Endothelial cell of umbilical vein (primary cell): ENCODE measurements at regions not wholly inside any gene's neighbourhood (a gene's known extent, or its start where the extent isn't known, plus 50 kb on each side); places are given as distances from the start of the nearest gene placed in this dataset.

ENCODE experiments used
- BruUV-seq: library from RNA; stranded (reverse); fragments of 400-500 nt; replicated peaks from 2 replicates; lab custom pipeline; 2021; lab: Mats Ljungman, UMichigan
- CTCF ChIA-PET: fragments of 300-600, 350-600 bp; sonication (Branson Sonifier 250); formaldehyde crosslinking; loops from one replicate; lab custom pipeline; 2021; ENCODE audit warnings: antibody characterized with exemption, inconsistent platforms; lab: Charles Lee
- POLR2A ChIA-PET: fragments of 300-600, 350-600 bp; sonication (Branson Sonifier 250); formaldehyde crosslinking; loops from one replicate; lab custom pipeline; 2021; ENCODE audit warnings: antibody characterized with exemption, inconsistent platforms; lab: Charles Lee
- DNase-seq: peaks from one replicate; pipeline ENCODE4 v3.0.0-alpha.2; 2011; ENCODE audit warnings: low read depth, low spot score
- FAIRE-seq: peaks from 2 replicates; lab custom pipeline; 2011; peaks lifted over from hg19 to GRCh38; lab: Jason Lieb, UNC
- H2AFZ ChIP-seq: 2 replicates; pipeline ENCODE4 v1.6.0; 2012; ENCODE audit warnings: low read depth, low read length, control low read depth, inconsistent platforms
- H3K27ac ChIP-seq: 2 replicates; pipeline ENCODE4 v1.5.1; 2011; ENCODE audit warnings: low read depth, mild to moderate bottlenecking, control low read depth, low read length, moderate library complexity; ENCODE audit not compliant: insufficient read depth
- H3K27me3 ChIP-seq, 2 experiments: 2 replicates each; pipeline versions ENCODE4 v1.6.0 to v1.6.1; 2011; ENCODE audit warnings: low read length in 2 of 2, mixed read lengths in 1 of 2; ENCODE audit not compliant: control insufficient read depth in 2 of 2, insufficient read depth in 2 of 2
- H3K36me3 ChIP-seq, 2 experiments: 2 replicates in 1 of 2; 3 replicates in 1 of 2; pipeline ENCODE4 v1.5.1; 2011; ENCODE audit warnings: low read length in 2 of 2, mild to moderate bottlenecking in 1 of 2, moderate library complexity in 1 of 2; ENCODE audit not compliant: control insufficient read depth in 2 of 2, insufficient read depth in 2 of 2; ENCODE audit errors: extremely low read depth in 1 of 2
- H3K4me1 ChIP-seq: 3 replicates; pipeline ENCODE4 v1.5.1; 2011; ENCODE audit warnings: mild to moderate bottlenecking, low read length; ENCODE audit not compliant: control insufficient read depth, insufficient read depth; ENCODE audit errors: extremely low read depth
- H3K4me2 ChIP-seq: 2 replicates; pipeline ENCODE4 v1.6.1; 2011; ENCODE audit warnings: low read length, control low read depth, mixed read lengths; ENCODE audit not compliant: insufficient read depth
- H3K4me3 ChIP-seq, 3 experiments: fragments of 200-600 bp in 1 of 3; sonication (generic), shearing (Covaris generic) in 1 of 3; replicated peaks in 1 of 3; 2 replicates each; pipeline ENCODE4 v1.5.1; 2011 to 2016; ENCODE audit warnings: control low read depth in 3 of 3, low read length in 3 of 3, mild to moderate bottlenecking in 2 of 3, inconsistent platforms in 1 of 3, low read depth in 1 of 3, moderate library complexity in 1 of 3; ENCODE audit not compliant: insufficient read depth in 1 of 3
- H3K79me2 ChIP-seq: 2 replicates; pipeline ENCODE4 v1.6.0; 2012; ENCODE audit warnings: low read length, inconsistent platforms; ENCODE audit not compliant: control insufficient read depth, insufficient read depth
- H3K9ac ChIP-seq: replicated peaks from 2 replicates; pipeline ENCODE3; 2011; ENCODE audit warnings: low read length, control low read depth; ENCODE audit not compliant: insufficient read depth; ENCODE audit errors: extremely low read depth
- H3K9me1 ChIP-seq: replicated peaks from 3 replicates; pipeline ENCODE4 v1.6.0; 2011; ENCODE audit warnings: mild to moderate bottlenecking, low read length; ENCODE audit not compliant: control insufficient read depth, insufficient read depth; ENCODE audit errors: extremely low read depth
- H3K9me3 ChIP-seq: replicated peaks from 2 replicates; pipeline ENCODE4 v1.5.1; 2012; ENCODE audit warnings: low read length, inconsistent platforms; ENCODE audit not compliant: control insufficient read depth, insufficient read depth
- H4K20me1 ChIP-seq: replicated peaks from 2 replicates; pipeline ENCODE3; 2011; ENCODE audit warnings: mild to moderate bottlenecking, low read length; ENCODE audit not compliant: control insufficient read depth, insufficient read depth; ENCODE audit errors: extremely low read depth
- CTCF ChIP-seq, 2 donors: IDR thresholded peaks; 1 replicate in 1 of 2; 2 replicates in 1 of 2; pipeline ENCODE4 v1.5.1; 2011; ENCODE audit warnings: low read length in 2 of 2, mild to moderate bottlenecking in 2 of 2, moderate library complexity in 2 of 2, control low read depth in 1 of 2, inconsistent platforms in 1 of 2, low read depth in 1 of 2; ENCODE audit not compliant: insufficient read depth in 1 of 2; ENCODE audit errors: extremely low read depth in 1 of 2
- EZH2 ChIP-seq: IDR thresholded peaks from 2 replicates; pipeline ENCODE4 v1.6.1; 2012; ENCODE audit warnings: borderline replicate concordance, low read depth, mild to moderate bottlenecking, moderate library complexity, low read length, inconsistent platforms; ENCODE audit not compliant: severe bottlenecking
- MYC ChIP-seq: IDR thresholded peaks from one replicate; pipeline ENCODE4 v1.6.1; 2011; ENCODE audit warnings: mild to moderate bottlenecking, low read depth, low read length
- POLR2AphosphoS5 ChIP-seq: IDR thresholded peaks from 2 replicates; pipeline ENCODE4 v1.6.1; 2012; ENCODE audit warnings: low read depth, mild to moderate bottlenecking, control low read depth, low read length, moderate library complexity; ENCODE audit not compliant: insufficient read depth
- dilution Hi-C: fragments of 300-500 bp; cut with MboI; formaldehyde crosslinking; loops from one replicate; pipeline ENCODE4 v1.15.0; 2019; ENCODE audit warnings: low sequenced_read_pairs; ENCODE audit not compliant: extremely low pct_ligation_motif_present
- intact Hi-C: fragments of 100-400 bp; cut with micrococcal nuclease; formaldehyde crosslinking; loops from one replicate; pipeline ENCODE4 v1.10.0; 2022

GRCh38 chr6:44679438-44680201, 292.1 kb downstream of the CDC5L start:
- H3K27me3 ChIP-seq = no peaks in the 10 kb centered on the region
- no peaks in the 10 kb centered on the region for H3K9me3 ChIP-seq
- ChIA-PET POLR2A (no interaction called here), CTCF (interaction anchor here (1.4 to 1.7 kb wide), 3 partner anchors 12 to 204 kb away, joined by 4 to 6 read pairs (median 6); no protein-coding TSS in a partner anchor)
- intact Hi-C loops (no loop called here), dilution Hi-C loops (no loop called here)
- H3K79me2 ChIP-seq = no peaks in the 10 kb centered on the region
- no peaks in the 10 kb centered on the region for H4K20me1 ChIP-seq
- H3K9me1 ChIP-seq = no peaks in the 10 kb centered on the region
- no peak overlapping the region for H3K9ac ChIP-seq
- no peak overlapping the region for H2AFZ ChIP-seq
- no peak overlapping the region for H3K27ac ChIP-seq
- H3K36me3 ChIP-seq = no peaks in the 10 kb centered on the region
- H3K4me1 ChIP-seq = no peaks in the 10 kb centered on the region
- no peak overlapping the region for H3K4me2 ChIP-seq
- TF ChIP-seq CTCF (IDR thresholded peaks at IDR 0.05; ENCODE audit: extremely low read depth in 1 of 2, insufficient read depth in 1 of 2, low read depth in 1 of 2, low read length in 2 of 2) (no peak), MYC (no peak), EZH2 (no peak), POLR2AphosphoS5 (no peak)
- DNase-seq = no peak
- no TSS peak for BruUV-seq
- FAIRE-seq = no peak
- H3K4me3 ChIP-seq = no peak overlapping the region
